Stimulated activated effector memory CD8-positive, alpha-beta T cell treated with anti-CD3 and anti-CD28 coated beads, Interleukin-12 subunit alpha, Interleukin-12 subunit beta, amount 100 ng/mL, for 72 hours (primary cell): ENCODE measurements at regions not wholly inside any gene's neighbourhood (a gene's known extent, or its start where the extent isn't known, plus 50 kb on each side); places are given as distances from the start of the nearest gene placed in this dataset.

Experiments used
- ATAC-seq: fragments of 150-1000 bp; cut with Tn5 transposase; 2 replicates; pipeline ENCODE4 v1.10.0; 2021
- DNase-seq, 2 donors: peaks; one replicate each; pipeline ENCODE4 v3.0.0; 2021 to 2022; ENCODE audit warnings: low spot score in 2 of 2
- H3K27ac Mint-ChIP-seq: one replicate; pipeline ENCODE4 v1.8.0; 2022; ENCODE audit warnings: mild to moderate bottlenecking, mixed read lengths
- H3K36me3 Mint-ChIP-seq: one replicate; pipeline ENCODE4 v1.8.0; 2022; ENCODE audit warnings: mild to moderate bottlenecking, mixed read lengths
- H3K4me1 Mint-ChIP-seq: one replicate; pipeline ENCODE4 v1.8.0; 2022; ENCODE audit warnings: mixed read lengths
- H3K4me3 Mint-ChIP-seq: one replicate; pipeline ENCODE4 v1.8.0; 2022; ENCODE audit warnings: mild to moderate bottlenecking, mixed read lengths
- H3K9me3 Mint-ChIP-seq: one replicate; pipeline ENCODE4 v1.8.0; 2022; ENCODE audit warnings: mixed read lengths

- Mint-ChIP-seq H3K9me3 (no peaks in the 10 kb centered on the region), H3K27ac (no peak overlapping the region), H3K36me3 (no peaks in the 10 kb centered on the region), H3K4me3 (no peak overlapping the region), H3K4me1 (no peaks in the 10 kb centered on the region)
- DNase-seq (no peak), ATAC-seq (no peak)
Observed at GRCh38 chr1:17941431-17942189, 166.0 kb upstream of the IGSF21 start.

GRCh38 chr1:17943506-17943905 lies 164.1 kb upstream of the IGSF21 start:
- Mint-ChIP-seq H3K27ac (no peak overlapping the region), H3K4me1 (no peaks in the 10 kb centered on the region), H3K4me3 (no peak overlapping the region), H3K9me3 (no peaks in the 10 kb centered on the region), H3K36me3 (no peaks in the 10 kb centered on the region)
- ATAC-seq (no peak), DNase-seq (no peak)

GRCh38 chr1:17944646-17945045 lies 163.0 kb upstream of the IGSF21 start:
- no peak overlapping the region for H3K4me3 Mint-ChIP-seq
- H3K4me1 Mint-ChIP-seq: no peaks in the 10 kb centered on the region
- DNase-seq (no peak), ATAC-seq (no peak)
- no peaks in the 10 kb centered on the region for H3K36me3 Mint-ChIP-seq
- H3K27ac Mint-ChIP-seq: no peak overlapping the region
- H3K9me3 Mint-ChIP-seq: no peaks in the 10 kb centered on the region

GRCh38 chr1:17946434-17946833 lies 161.2 kb upstream of the IGSF21 start:
- Mint-ChIP-seq H3K27ac (no peak overlapping the region), H3K4me3 (no peak overlapping the region), H3K4me1 (no peaks in the 10 kb centered on the region), H3K36me3 (no peaks in the 10 kb centered on the region), H3K9me3 (no peaks in the 10 kb centered on the region)
- DNase-seq: no peak
- ATAC-seq: no peak

GRCh38 chr1:17948594-17948993 lies 159.0 kb upstream of the IGSF21 start:
- no peak for DNase-seq

GRCh38 chr1:17949511-17949910 lies 158.1 kb upstream of the IGSF21 start:
- H3K9me3 Mint-ChIP-seq: no peaks in the 10 kb centered on the region
- no peaks in the 10 kb centered on the region for H3K4me1 Mint-ChIP-seq
- DNase-seq: no peak
- no peak for ATAC-seq
- no peaks in the 10 kb centered on the region for H3K36me3 Mint-ChIP-seq
- H3K27ac Mint-ChIP-seq: peak overlapping the region; percentile 16
- no peak overlapping the region for H3K4me3 Mint-ChIP-seq

More at GRCh38 chr1:17948594-17948993, 159.0 kb upstream of the IGSF21 start:
- Mint-ChIP-seq H3K4me3 (no peak overlapping the region), H3K36me3 (no peaks in the 10 kb centered on the region), H3K9me3 (no peaks in the 10 kb centered on the region), H3K27ac (no peak overlapping the region), H3K4me1 (no peaks in the 10 kb centered on the region)
- no peak for ATAC-seq

- DNase-seq (no peak), ATAC-seq (no peak)
- Mint-ChIP-seq H3K27ac (no peak overlapping the region), H3K36me3 (no peaks in the 10 kb centered on the region), H3K9me3 (no peaks in the 10 kb centered on the region), H3K4me3 (no peak overlapping the region), H3K4me1 (no peaks in the 10 kb centered on the region)
Observed at GRCh38 chr1:17950728-17951127, 156.9 kb upstream of the IGSF21 start.

GRCh38 chr1:17952506-17952905 lies 155.1 kb upstream of the IGSF21 start:
- no peaks in the 10 kb centered on the region for H3K4me1 Mint-ChIP-seq
- H3K36me3 Mint-ChIP-seq: no peaks in the 10 kb centered on the region
- H3K9me3 Mint-ChIP-seq: no peaks in the 10 kb centered on the region
- H3K4me3 Mint-ChIP-seq: no peak overlapping the region
- ATAC-seq (no peak), DNase-seq (no peak)
- H3K27ac Mint-ChIP-seq: no peak overlapping the region

- DNase-seq (no peak), ATAC-seq (no peak)
- no peaks in the 10 kb centered on the region for H3K4me1 Mint-ChIP-seq
- no peaks in the 10 kb centered on the region for H3K36me3 Mint-ChIP-seq
- H3K27ac Mint-ChIP-seq: no peak overlapping the region
- no peaks in the 10 kb centered on the region for H3K9me3 Mint-ChIP-seq
- no peak overlapping the region for H3K4me3 Mint-ChIP-seq
Observed at GRCh38 chr1:17953921-17954320, 153.7 kb upstream of the IGSF21 start.

GRCh38 chr1:17955302-17956285 lies 152.0 kb upstream of the IGSF21 start:
- Mint-ChIP-seq H3K36me3 (no peaks in the 10 kb centered on the region), H3K4me1 (no peaks in the 10 kb centered on the region), H3K27ac (no peak overlapping the region), H3K4me3 (no peak overlapping the region), H3K9me3 (no peaks in the 10 kb centered on the region)
- ATAC-seq (no peak), DNase-seq (no peak)

GRCh38 chr1:17957588-17958267 lies 149.9 kb upstream of the IGSF21 start:
- H3K4me1 Mint-ChIP-seq: no peaks in the 10 kb centered on the region
- ATAC-seq (no peak), DNase-seq (no peak)
- H3K4me3 Mint-ChIP-seq: no peak overlapping the region
- no peaks in the 10 kb centered on the region for H3K36me3 Mint-ChIP-seq
- no peak overlapping the region for H3K27ac Mint-ChIP-seq
- H3K9me3 Mint-ChIP-seq: no peaks in the 10 kb centered on the region

- DNase-seq (no peak), ATAC-seq (no peak)
- no peak overlapping the region for H3K4me3 Mint-ChIP-seq
- no peak overlapping the region for H3K27ac Mint-ChIP-seq
- no peaks in the 10 kb centered on the region for H3K36me3 Mint-ChIP-seq
- no peaks in the 10 kb centered on the region for H3K4me1 Mint-ChIP-seq
- no peaks in the 10 kb centered on the region for H3K9me3 Mint-ChIP-seq
Observed at GRCh38 chr1:17958704-17959103, 148.9 kb upstream of the IGSF21 start.

GRCh38 chr1:17963513-17963912 lies 144.1 kb upstream of the IGSF21 start:
- Mint-ChIP-seq H3K27ac (no peak overlapping the region), H3K4me1 (no peaks in the 10 kb centered on the region), H3K9me3 (no peaks in the 10 kb centered on the region), H3K4me3 (no peak overlapping the region), H3K36me3 (no peaks in the 10 kb centered on the region)
- no peak for ATAC-seq
- DNase-seq: no peak

- ATAC-seq (no peak), DNase-seq (no peak)
- no peaks in the 10 kb centered on the region for H3K36me3 Mint-ChIP-seq
- no peaks in the 10 kb centered on the region for H3K9me3 Mint-ChIP-seq
- H3K4me3 Mint-ChIP-seq: no peak overlapping the region
- no peaks in the 10 kb centered on the region for H3K4me1 Mint-ChIP-seq
- H3K27ac Mint-ChIP-seq: no peak overlapping the region
Observed at GRCh38 chr1:17965515-17966100, 142.0 kb upstream of the IGSF21 start.

GRCh38 chr1:17966341-17966740 lies 141.3 kb upstream of the IGSF21 start:
- Mint-ChIP-seq H3K4me1 (no peaks in the 10 kb centered on the region), H3K4me3 (no peak overlapping the region), H3K27ac (no peak overlapping the region), H3K9me3 (no peaks in the 10 kb centered on the region), H3K36me3 (no peaks in the 10 kb centered on the region)
- ATAC-seq (no peak), DNase-seq (no peak)
